ENCODE measurements at regions not wholly inside any gene's neighbourhood (a gene's known extent, or its start where the extent isn't known, plus 50 kb on each side); places are given as distances from the start of the nearest gene placed in this dataset.

GRCh38 chr2:30034052-30034775 is 112.6 kb upstream of the YPEL5 start:
- Mint-ChIP-seq H3K36me3 (ENCODE audit: low read depth, unreplicated experiment) (no peaks in the 10 kb centered on the region), H3K27ac (ENCODE audit: unreplicated experiment) (no peak overlapping the region), H3K27me3 (ENCODE audit: unreplicated experiment) (no peaks in the 10 kb centered on the region), H3K4me3 (ENCODE audit: unreplicated experiment) (no peak overlapping the region), H3K9me3 (ENCODE audit: unreplicated experiment) (no peaks in the 10 kb centered on the region), H3K4me1 (ENCODE audit: unreplicated experiment) (peaks cover 5% of the 10 kb centered on the region)
- DNase-seq (ENCODE audit: low spot score): no peak
- no peak for TF ChIP-seq CTCF (IDR thresholded peaks at IDR 0.05; ENCODE audit: unreplicated experiment)

GRCh38 chr2:30037016-30037415 is 109.8 kb upstream of the YPEL5 start:
- H3K9me3 Mint-ChIP-seq (ENCODE audit: unreplicated experiment): no peaks in the 10 kb centered on the region

GRCh38 chr2:30038419-30038818 is 108.4 kb upstream of the YPEL5 start:
- no peak overlapping the region for H3K4me3 Mint-ChIP-seq (ENCODE audit: unreplicated experiment)
- no peak for DNase-seq (ENCODE audit: low spot score)

More at GRCh38 chr2:30037016-30037415, 109.8 kb upstream of the YPEL5 start:
- DNase-seq (ENCODE audit: low spot score): no peak
- H3K4me1 Mint-ChIP-seq (ENCODE audit: unreplicated experiment): no peaks in the 10 kb centered on the region
- H3K4me3 Mint-ChIP-seq (ENCODE audit: unreplicated experiment): no peak overlapping the region
- no peak for TF ChIP-seq CTCF (IDR thresholded peaks at IDR 0.05; ENCODE audit: unreplicated experiment)
- H3K36me3 Mint-ChIP-seq (ENCODE audit: low read depth, unreplicated experiment): no peaks in the 10 kb centered on the region
- H3K27me3 Mint-ChIP-seq (ENCODE audit: unreplicated experiment): no peaks in the 10 kb centered on the region
- no peak overlapping the region for H3K27ac Mint-ChIP-seq (ENCODE audit: unreplicated experiment)

GRCh38 chr2:30039101-30039500 is 107.7 kb upstream of the YPEL5 start:
- H3K4me1 Mint-ChIP-seq (ENCODE audit: unreplicated experiment): no peaks in the 10 kb centered on the region
- no peaks in the 10 kb centered on the region for H3K36me3 Mint-ChIP-seq (ENCODE audit: low read depth, unreplicated experiment)
- no peaks in the 10 kb centered on the region for H3K9me3 Mint-ChIP-seq (ENCODE audit: unreplicated experiment)
- H3K27ac Mint-ChIP-seq (ENCODE audit: unreplicated experiment): no peak overlapping the region
- TF ChIP-seq CTCF (IDR thresholded peaks at IDR 0.05; ENCODE audit: unreplicated experiment): no peak
- no peak overlapping the region for H3K4me3 Mint-ChIP-seq (ENCODE audit: unreplicated experiment)
- H3K27me3 Mint-ChIP-seq (ENCODE audit: unreplicated experiment): no peaks in the 10 kb centered on the region
- no peak for DNase-seq (ENCODE audit: low spot score)

More at GRCh38 chr2:30038419-30038818, 108.4 kb upstream of the YPEL5 start:
- H3K27ac Mint-ChIP-seq (ENCODE audit: unreplicated experiment): no peak overlapping the region
- no peaks in the 10 kb centered on the region for H3K4me1 Mint-ChIP-seq (ENCODE audit: unreplicated experiment)
- H3K36me3 Mint-ChIP-seq (ENCODE audit: low read depth, unreplicated experiment): no peaks in the 10 kb centered on the region
- H3K27me3 Mint-ChIP-seq (ENCODE audit: unreplicated experiment): no peaks in the 10 kb centered on the region
- TF ChIP-seq CTCF (IDR thresholded peaks at IDR 0.05; ENCODE audit: unreplicated experiment): no peak
- H3K9me3 Mint-ChIP-seq (ENCODE audit: unreplicated experiment): no peaks in the 10 kb centered on the region

GRCh38 chr2:30040147-30040546 is 106.7 kb upstream of the YPEL5 start:
- Mint-ChIP-seq H3K9me3 (ENCODE audit: unreplicated experiment) (no peaks in the 10 kb centered on the region), H3K27me3 (ENCODE audit: unreplicated experiment) (no peaks in the 10 kb centered on the region), H3K4me1 (ENCODE audit: unreplicated experiment) (no peaks in the 10 kb centered on the region), H3K4me3 (ENCODE audit: unreplicated experiment) (no peak overlapping the region), H3K36me3 (ENCODE audit: low read depth, unreplicated experiment) (no peaks in the 10 kb centered on the region), H3K27ac (ENCODE audit: unreplicated experiment) (no peak overlapping the region)
- DNase-seq (ENCODE audit: low spot score): no peak
- TF ChIP-seq CTCF (IDR thresholded peaks at IDR 0.05; ENCODE audit: unreplicated experiment): no peak

All from endothelial cell (in vitro differentiated cells).